AG04449 (cell line): ENCODE measurements at regions not wholly inside any gene's neighbourhood (a gene's known extent, or its start where the extent isn't known, plus 50 kb on each side); places are given as distances from the start of the nearest gene placed in this dataset.

ENCODE experiments used
- CTCF ChIA-PET: fragments of 350-600 bp; formaldehyde crosslinking; extraction: SDS; loops from one replicate; lab custom pipeline; 2021; ENCODE audit warnings: antibody characterized with exemption; lab: Yijun Ruan, JAX
- POLR2A ChIA-PET: fragments of 400-600, 350-600 bp; formaldehyde crosslinking; extraction: SDS; loops from one replicate; lab custom pipeline; 2020; ENCODE audit warnings: antibody characterized with exemption, inconsistent platforms; lab: Yijun Ruan, JAX
- DNase-seq: peaks from one replicate; pipeline ENCODE4 v3.0.0-alpha.2; 2010; ENCODE audit warnings: low read depth, low spot score
- H3K4me3 ChIP-seq: 2 replicates; pipeline ENCODE4 v1.5.1; 2011; ENCODE audit warnings: low read depth, mild to moderate bottlenecking, control low read depth, low read length
- CTCF ChIP-seq: IDR thresholded peaks from one replicate; pipeline ENCODE4 v1.5.1; 2011; ENCODE audit warnings: mild to moderate bottlenecking, moderate library complexity, low read length, control low read depth, inconsistent platforms; ENCODE audit not compliant: insufficient read depth; ENCODE audit errors: missing control alignments

- H3K4me3 ChIP-seq = no peak overlapping the region
- CTCF ChIA-PET = no interaction called here
Measured at GRCh38 chr20:60953321-60953720, 298.7 kb upstream of the CDH4 start.

GRCh38 chr20:60955706-60956105 lies 296.4 kb upstream of the CDH4 start:
- no peak overlapping the region for H3K4me3 ChIP-seq
- TF ChIP-seq CTCF = no peak
- CTCF ChIA-PET = no interaction called here
- POLR2A ChIA-PET = no interaction called here
- DNase-seq = no peak

More at GRCh38 chr20:60953321-60953720, 298.7 kb upstream of the CDH4 start:
- no peak for TF ChIP-seq CTCF
- DNase-seq = no peak
- POLR2A ChIA-PET = interaction anchor here (0.8 kb wide), 1 partner anchor 182 kb away, joined by 3 read pairs; no protein-coding TSS in a partner anchor

GRCh38 chr20:60956194-60956593 lies 295.9 kb upstream of the CDH4 start:
- no peak for TF ChIP-seq CTCF
- no peak overlapping the region for H3K4me3 ChIP-seq
- POLR2A ChIA-PET = no interaction called here
- DNase-seq = no peak
- CTCF ChIA-PET = no interaction called here

- DNase-seq = no peak
- POLR2A ChIA-PET = no interaction called here
- no peak overlapping the region for H3K4me3 ChIP-seq
- CTCF ChIA-PET = no interaction called here
- no peak for TF ChIP-seq CTCF
Measured at GRCh38 chr20:60957621-60958020, 294.4 kb upstream of the CDH4 start.

- DNase-seq = no peak
- ChIA-PET CTCF (no interaction called here), POLR2A (no interaction called here)
- no peak for TF ChIP-seq CTCF
- no peak overlapping the region for H3K4me3 ChIP-seq
Measured at GRCh38 chr20:60959971-60960370, 292.1 kb upstream of the CDH4 start.

GRCh38 chr20:60960500-60960899 lies 291.6 kb upstream of the CDH4 start:
- CTCF ChIA-PET = no interaction called here
- TF ChIP-seq CTCF = no peak
- DNase-seq = no peak
- no peak overlapping the region for H3K4me3 ChIP-seq
- POLR2A ChIA-PET = no interaction called here

GRCh38 chr20:60961551-60961950 lies 290.5 kb upstream of the CDH4 start:
- CTCF ChIA-PET = no interaction called here
- TF ChIP-seq CTCF = no peak
- DNase-seq = no peak
- no peak overlapping the region for H3K4me3 ChIP-seq
- POLR2A ChIA-PET = no interaction called here
